ENCODE measurements at regions not wholly inside any gene's neighbourhood (a gene's known extent, or its start where the extent isn't known, plus 50 kb on each side); places are given as distances from the start of the nearest gene placed in this dataset.

GRCh38 chr7:45267262-45267661, 109.7 kb downstream of the RAMP3 start:
- Histone ChIP-seq H3K4me3 (replicated peaks in 1 of 2; ENCODE audit: low read depth in 1 of 2, low read length in 2 of 2) (no peak overlapping the region), H3K4me1 (ENCODE audit: control insufficient read depth in 1 of 2, insufficient read depth in 2 of 2, low read length in 2 of 2) (no peaks in the 10 kb centered on the region), H3K4me2 (ENCODE audit: low read length) (no peak overlapping the region), H3K79me2 (ENCODE audit: insufficient read depth, low read length) (no peaks in the 10 kb centered on the region), H3K9me2 (ENCODE audit: insufficient read depth) (no peaks in the 10 kb centered on the region), H3K9me3 (ENCODE audit: control insufficient read depth in 1 of 2, insufficient read depth in 1 of 2, low read depth in 1 of 2, low read length in 2 of 2) (no peaks in the 10 kb centered on the region; a peak in 1 of 4 replicates), H3K27me3 (ENCODE audit: insufficient read depth, low read length) (peaks cover 36% of the 10 kb centered on the region; the same call in 1 of the 2 replicates), H3K9ac (ENCODE audit: low read length) (no peak overlapping the region), H3K36me3 (ENCODE audit: control insufficient read depth in 1 of 2, insufficient read depth in 2 of 2, low read length in 2 of 2) (no peaks in the 10 kb centered on the region), H3K27ac (ENCODE audit: low read depth, low read length) (no peak overlapping the region), H4K20me1 (ENCODE audit: insufficient read depth) (no peaks in the 10 kb centered on the region), H2AFZ (ENCODE audit: low read depth, low read length, poor library complexity, severe bottlenecking) (no peak overlapping the region)
- DNase-seq (ENCODE audit: low read depth, low spot score) (no peak), ATAC-seq (no peak)
- ChIA-PET CTCF (no interaction called here), RAD21 (ENCODE audit: low non-redundant PET in 1 of 2, low total read pairs in 2 of 2, uncharacterized antibody in 2 of 2, unreplicated experiment in 2 of 2) (no interaction called here), POLR2A (no interaction called here)
- TF ChIP-seq RAD21 (IDR thresholded peaks at IDR 0.05; ENCODE audit: low read depth) (no peak), REST (IDR thresholded peaks at IDR 0.05; ENCODE audit: low read depth) (peak; percentile 76), EGR1 (IDR thresholded peaks at IDR 0.05; ENCODE audit: low read depth) (no peak), TCF7L2 (IDR thresholded peaks at IDR 0.05; ENCODE audit: borderline replicate concordance, extremely low read depth, insufficient read depth, insufficient read length) (no peak)
- intact Hi-C loops (cut with micrococcal nuclease), result no loop called here
- BruUV-seq (replicated peaks), result no TSS peak

DNA sequence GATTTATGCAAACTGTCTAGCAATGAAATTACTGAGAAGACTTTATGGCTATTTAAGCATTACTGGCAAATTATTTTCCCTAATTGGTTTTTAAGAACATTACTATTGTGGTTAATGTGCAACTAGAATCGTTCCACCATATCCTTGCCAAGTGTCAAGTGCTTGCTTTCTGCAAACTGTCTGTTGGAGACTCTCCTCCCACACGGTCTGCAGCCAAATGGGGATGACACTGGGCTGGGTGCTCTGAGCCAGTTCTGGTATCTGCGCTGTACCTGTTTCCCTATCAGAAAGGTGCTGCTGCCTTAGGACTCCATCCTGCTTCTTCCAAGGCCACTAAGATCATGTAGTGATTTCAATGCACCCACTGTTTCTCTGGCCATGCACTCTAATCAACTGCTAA, 110.4 kb downstream of the RAMP3 start:
- RAD21 ChIA-PET (ENCODE audit: low non-redundant PET in 1 of 2, low total read pairs in 2 of 2, uncharacterized antibody in 2 of 2, unreplicated experiment in 2 of 2), result no interaction called here
- no peak overlapping the region for H3K9ac ChIP-seq (ENCODE audit: low read length)
- ATAC-seq, result no peak
- no peak for TF ChIP-seq JUND (IDR thresholded peaks at IDR 0.05)
- TF ChIP-seq YY1 (IDR thresholded peaks at IDR 0.05; ENCODE audit: extremely low read depth, insufficient replicate concordance, low read depth, low read length), result no peak
- TF ChIP-seq MAX (IDR thresholded peaks at IDR 0.05), result no peak
- no peak for TF ChIP-seq SP1 (IDR thresholded peaks at IDR 0.05; ENCODE audit: low read depth)
- no peak for TF ChIP-seq SRF (IDR thresholded peaks at IDR 0.05; ENCODE audit: low read depth)
- TF ChIP-seq CEBPB (IDR thresholded peaks at IDR 0.05; ENCODE audit: low read depth), result no peak
- no peak for TF ChIP-seq SIN3A (IDR thresholded peaks at IDR 0.05; ENCODE audit: low read depth)
- TF ChIP-seq CTCF (IDR thresholded peaks at IDR 0.05 in 2 of 3, conservative IDR thresholded peaks at IDR 0.05 in 1 of 3; ENCODE audit: borderline replicate concordance in 1 of 3, insufficient read depth in 1 of 3, low read depth in 2 of 3, low read length in 2 of 3), result no peak
- no peak for TF ChIP-seq REST (IDR thresholded peaks at IDR 0.05; ENCODE audit: low read depth)

More for the DNA sequence above, 110.4 kb downstream of the RAMP3 start:
- Histone ChIP-seq H2AFZ (ENCODE audit: low read depth, low read length, poor library complexity, severe bottlenecking) (no peak overlapping the region), H3K4me2 (ENCODE audit: low read length) (no peak overlapping the region), H3K9me3 (ENCODE audit: control insufficient read depth in 1 of 2, insufficient read depth in 1 of 2, low read depth in 1 of 2, low read length in 2 of 2) (no peaks in the 10 kb centered on the region; a peak in 1 of 4 replicates), H3K4me1 (ENCODE audit: control insufficient read depth in 1 of 2, insufficient read depth in 2 of 2, low read length in 2 of 2) (no peaks in the 10 kb centered on the region), H3K27ac (ENCODE audit: low read depth, low read length) (no peak overlapping the region), H3K9me2 (ENCODE audit: insufficient read depth) (no peaks in the 10 kb centered on the region), H3K4me3 (replicated peaks in 1 of 2; ENCODE audit: low read depth in 1 of 2, low read length in 2 of 2) (no peak overlapping the region), H3K79me2 (ENCODE audit: insufficient read depth, low read length) (no peaks in the 10 kb centered on the region), H3K36me3 (ENCODE audit: control insufficient read depth in 1 of 2, insufficient read depth in 2 of 2, low read length in 2 of 2) (no peaks in the 10 kb centered on the region), H4K20me1 (ENCODE audit: insufficient read depth) (no peaks in the 10 kb centered on the region), H3K27me3 (ENCODE audit: insufficient read depth, low read length) (peaks cover 36% of the 10 kb centered on the region; the same call in 1 of the 2 replicates)
- no TSS peak for BruUV-seq (replicated peaks)
- intact Hi-C loops (cut with micrococcal nuclease), result no loop called here
- ChIA-PET POLR2A (no interaction called here), CTCF (no interaction called here)
- DNase-seq (ENCODE audit: low read depth, low spot score), result no peak

Measured in HCT116 (cell line).